Stimulated activated effector memory CD8-positive, alpha-beta T cell treated with anti-CD3 and anti-CD28 coated beads, Interleukin-12 subunit alpha, Interleukin-12 subunit beta, amount 100 ng/mL, for 72 hours (primary cell): ENCODE measurements at regions not wholly inside any gene's neighbourhood (a gene's known extent, or its start where the extent isn't known, plus 50 kb on each side); places are given as distances from the start of the nearest gene placed in this dataset.
"Not testable (repeated sequence)": the region's sequence is repeated elsewhere in the genome, so short reads cannot be mapped to it uniquely, and the experiment has no call there.

Experiments
- ATAC-seq: fragments of 150-1000 bp; cut with Tn5 transposase; 2 replicates; pipeline ENCODE4 v1.10.0; 2021
- DNase-seq, 2 donors: peaks; one replicate each; pipeline ENCODE4 v3.0.0; 2021 to 2022; ENCODE audit warnings: low spot score in 2 of 2
- H3K27ac Mint-ChIP-seq: one replicate; pipeline ENCODE4 v1.8.0; 2022; ENCODE audit warnings: mild to moderate bottlenecking, mixed read lengths
- H3K36me3 Mint-ChIP-seq: one replicate; pipeline ENCODE4 v1.8.0; 2022; ENCODE audit warnings: mild to moderate bottlenecking, mixed read lengths
- H3K4me1 Mint-ChIP-seq: one replicate; pipeline ENCODE4 v1.8.0; 2022; ENCODE audit warnings: mixed read lengths
- H3K4me3 Mint-ChIP-seq: one replicate; pipeline ENCODE4 v1.8.0; 2022; ENCODE audit warnings: mild to moderate bottlenecking, mixed read lengths
- H3K9me3 Mint-ChIP-seq: one replicate; pipeline ENCODE4 v1.8.0; 2022; ENCODE audit warnings: mixed read lengths

GRCh38 chr5:122209601-122210000 lies 80.3 kb downstream of the ZNF474 start:
- DNase-seq, H3K27ac Mint-ChIP-seq, ATAC-seq, H3K4me1 Mint-ChIP-seq, H3K36me3 Mint-ChIP-seq, H3K4me3 Mint-ChIP-seq: not testable (repeated sequence)
- H3K9me3 Mint-ChIP-seq: peaks cover 19% of the 10 kb centered on the region

GRCh38 chr5:122218778-122219177 lies 89.4 kb downstream of the ZNF474 start:
- H3K4me1 Mint-ChIP-seq: no peaks in the 10 kb centered on the region
- H3K36me3 Mint-ChIP-seq: no peaks in the 10 kb centered on the region
- peaks cover 7% of the 10 kb centered on the region for H3K9me3 Mint-ChIP-seq
- no peak overlapping the region for H3K27ac Mint-ChIP-seq
- ATAC-seq: no peak
- no peak overlapping the region for H3K4me3 Mint-ChIP-seq
- DNase-seq: no peak

GRCh38 chr5:122219436-122220166 lies 90.3 kb downstream of the ZNF474 start:
- H3K4me1 Mint-ChIP-seq: no peaks in the 10 kb centered on the region
- H3K36me3 Mint-ChIP-seq: no peaks in the 10 kb centered on the region
- H3K9me3 Mint-ChIP-seq: peaks cover 7% of the 10 kb centered on the region
- DNase-seq (no peak), ATAC-seq (no peak)
- H3K4me3 Mint-ChIP-seq: no peak overlapping the region
- no peak overlapping the region for H3K27ac Mint-ChIP-seq

GRCh38 chr5:122220511-122220910 lies 91.2 kb downstream of the ZNF474 start:
- DNase-seq (no peak), ATAC-seq (no peak)
- H3K9me3 Mint-ChIP-seq: peaks cover 7% of the 10 kb centered on the region
- no peak overlapping the region for H3K27ac Mint-ChIP-seq
- H3K36me3 Mint-ChIP-seq: no peaks in the 10 kb centered on the region
- no peak overlapping the region for H3K4me3 Mint-ChIP-seq
- H3K4me1 Mint-ChIP-seq: no peaks in the 10 kb centered on the region

- no peak for DNase-seq
- Mint-ChIP-seq H3K4me1 (no peaks in the 10 kb centered on the region), H3K4me3 (no peak overlapping the region), H3K36me3 (no peaks in the 10 kb centered on the region), H3K9me3 (peaks cover 10% of the 10 kb centered on the region), H3K27ac (no peak overlapping the region)
- peak; percentile 8 for ATAC-seq
Measured at GRCh38 chr5:122221857-122222256, 90.2 kb upstream of the SNCAIP start.

GRCh38 chr5:122222580-122222979 lies 89.5 kb upstream of the SNCAIP start:
- Mint-ChIP-seq H3K4me1 (no peaks in the 10 kb centered on the region), H3K27ac (no peak overlapping the region), H3K4me3 (no peak overlapping the region), H3K9me3 (peaks cover 10% of the 10 kb centered on the region), H3K36me3 (no peaks in the 10 kb centered on the region)
- DNase-seq: no peak
- ATAC-seq: no peak

GRCh38 chr5:122228728-122229392 lies 83.2 kb upstream of the SNCAIP start:
- Mint-ChIP-seq H3K27ac (no peak overlapping the region), H3K4me3 (no peak overlapping the region), H3K9me3 (peaks cover 5% of the 10 kb centered on the region), H3K4me1 (no peaks in the 10 kb centered on the region), H3K36me3 (no peaks in the 10 kb centered on the region)
- ATAC-seq (no peak), DNase-seq (no peak)

- Mint-ChIP-seq H3K9me3 (peaks cover 5% of the 10 kb centered on the region), H3K27ac (no peak overlapping the region), H3K4me1 (no peaks in the 10 kb centered on the region), H3K36me3 (no peaks in the 10 kb centered on the region), H3K4me3 (no peak overlapping the region)
- ATAC-seq (no peak), DNase-seq (no peak)
Measured at GRCh38 chr5:122229551-122229950, 82.5 kb upstream of the SNCAIP start.

- no peaks in the 10 kb centered on the region for H3K36me3 Mint-ChIP-seq
- H3K9me3 Mint-ChIP-seq: peaks cover 2% of the 10 kb centered on the region
- ATAC-seq (no peak), DNase-seq (no peak)
- H3K4me1 Mint-ChIP-seq: no peaks in the 10 kb centered on the region
- no peak overlapping the region for H3K27ac Mint-ChIP-seq
- no peak overlapping the region for H3K4me3 Mint-ChIP-seq
Measured at GRCh38 chr5:122236270-122237040, 75.6 kb upstream of the SNCAIP start.

- no peak for DNase-seq
- Mint-ChIP-seq H3K27ac (no peak overlapping the region), H3K36me3 (no peaks in the 10 kb centered on the region), H3K4me1 (no peaks in the 10 kb centered on the region), H3K4me3 (no peak overlapping the region), H3K9me3 (peaks cover 2% of the 10 kb centered on the region)
- ATAC-seq: no peak
Measured at GRCh38 chr5:122237906-122238305, 74.1 kb upstream of the SNCAIP start.

GRCh38 chr5:122252319-122252718 lies 59.7 kb upstream of the SNCAIP start:
- H3K9me3 Mint-ChIP-seq: peaks cover 32% of the 10 kb centered on the region
- no peaks in the 10 kb centered on the region for H3K36me3 Mint-ChIP-seq
- no peak overlapping the region for H3K27ac Mint-ChIP-seq
- no peaks in the 10 kb centered on the region for H3K4me1 Mint-ChIP-seq
- ATAC-seq (no peak), DNase-seq (no peak)
- H3K4me3 Mint-ChIP-seq: no peak overlapping the region

- Mint-ChIP-seq H3K27ac (no peak overlapping the region), H3K36me3 (no peaks in the 10 kb centered on the region), H3K4me1 (no peaks in the 10 kb centered on the region), H3K9me3 (peaks cover 26% of the 10 kb centered on the region), H3K4me3 (no peak overlapping the region)
- DNase-seq (no peak), ATAC-seq (no peak)
Measured at GRCh38 chr5:122253794-122254193, 58.2 kb upstream of the SNCAIP start.

GRCh38 chr5:122256388-122256787 lies 55.6 kb upstream of the SNCAIP start:
- DNase-seq: no peak
- H3K9me3 Mint-ChIP-seq: peaks cover 16% of the 10 kb centered on the region
- no peaks in the 10 kb centered on the region for H3K36me3 Mint-ChIP-seq
- H3K4me3 Mint-ChIP-seq: no peak overlapping the region
- ATAC-seq: no peak
- H3K27ac Mint-ChIP-seq: no peak overlapping the region
- H3K4me1 Mint-ChIP-seq: no peaks in the 10 kb centered on the region

GRCh38 chr5:122257000-122257399 lies 55.0 kb upstream of the SNCAIP start:
- no peaks in the 10 kb centered on the region for H3K36me3 Mint-ChIP-seq
- no peaks in the 10 kb centered on the region for H3K4me1 Mint-ChIP-seq
- H3K27ac Mint-ChIP-seq: no peak overlapping the region
- no peak for ATAC-seq
- DNase-seq: no peak
- no peak overlapping the region for H3K4me3 Mint-ChIP-seq
- peaks cover 13% of the 10 kb centered on the region for H3K9me3 Mint-ChIP-seq

GRCh38 chr5:122258241-122258640 lies 53.8 kb upstream of the SNCAIP start:
- Mint-ChIP-seq H3K4me1 (no peaks in the 10 kb centered on the region), H3K36me3 (no peaks in the 10 kb centered on the region), H3K27ac (no peak overlapping the region), H3K4me3 (no peak overlapping the region), H3K9me3 (peaks cover 16% of the 10 kb centered on the region)
- DNase-seq: no peak
- no peak for ATAC-seq

- DNase-seq (no peak), ATAC-seq (no peak)
- Mint-ChIP-seq H3K27ac (no peak overlapping the region), H3K4me1 (no peaks in the 10 kb centered on the region), H3K36me3 (no peaks in the 10 kb centered on the region), H3K9me3 (peaks cover 16% of the 10 kb centered on the region), H3K4me3 (no peak overlapping the region)
Measured at GRCh38 chr5:122258840-122259239, 53.2 kb upstream of the SNCAIP start.
